Right lobe of liver (tissue), 4 donors: ENCODE measurements at regions not wholly inside any gene's neighbourhood (a gene's known extent, or its start where the extent isn't known, plus 50 kb on each side); places are given as distances from the start of the nearest gene placed in this dataset.

ENCODE experiments used
- POLR2A ChIP-seq: fragments of 450-650 bp; IDR thresholded peaks from one replicate; pipeline ENCODE4 v1.6.1; 2017; ENCODE audit warnings: antibody characterized with exemption, mild to moderate bottlenecking
- TF ChIP-seq, protein P1 (sequence below), 4 donors: fragments of 200-600 bp in 3 of 4; fragments of 450-650 bp in 1 of 4; IDR thresholded peaks; one replicate each; pipeline versions ENCODE4 v1.5.1 to v1.8.0; 2016 to 2022; ENCODE audit warnings: antibody characterized with exemption in 4 of 4, mild to moderate bottlenecking in 2 of 4
- donor health status: DM: no; HTN: no; CAD: no.
- donor health status: DM: no; HTN: no; CAD: no.
- donor health status: DM: no; HTN: yes; CAD: no.

DNA sequence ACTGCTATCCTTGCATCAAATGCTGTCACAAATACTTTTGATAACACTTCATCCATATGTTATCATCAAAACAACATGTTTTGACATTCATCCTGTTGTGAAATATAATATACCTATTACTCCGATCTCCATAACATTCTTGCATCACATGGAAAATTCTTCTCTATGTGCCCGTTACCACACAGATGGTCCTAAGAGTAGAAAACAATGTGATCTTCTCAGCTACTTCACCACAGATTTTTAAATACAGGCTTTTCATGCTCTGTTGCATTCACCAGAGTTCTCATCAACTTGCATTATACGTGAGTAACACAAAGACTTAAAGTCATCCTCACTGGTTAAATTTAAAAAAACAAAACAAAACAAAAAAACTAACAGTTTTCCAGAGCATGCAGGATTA, 1603.3 kb upstream of the ZEB2 start:
- TF ChIP-seq, protein P1, sequence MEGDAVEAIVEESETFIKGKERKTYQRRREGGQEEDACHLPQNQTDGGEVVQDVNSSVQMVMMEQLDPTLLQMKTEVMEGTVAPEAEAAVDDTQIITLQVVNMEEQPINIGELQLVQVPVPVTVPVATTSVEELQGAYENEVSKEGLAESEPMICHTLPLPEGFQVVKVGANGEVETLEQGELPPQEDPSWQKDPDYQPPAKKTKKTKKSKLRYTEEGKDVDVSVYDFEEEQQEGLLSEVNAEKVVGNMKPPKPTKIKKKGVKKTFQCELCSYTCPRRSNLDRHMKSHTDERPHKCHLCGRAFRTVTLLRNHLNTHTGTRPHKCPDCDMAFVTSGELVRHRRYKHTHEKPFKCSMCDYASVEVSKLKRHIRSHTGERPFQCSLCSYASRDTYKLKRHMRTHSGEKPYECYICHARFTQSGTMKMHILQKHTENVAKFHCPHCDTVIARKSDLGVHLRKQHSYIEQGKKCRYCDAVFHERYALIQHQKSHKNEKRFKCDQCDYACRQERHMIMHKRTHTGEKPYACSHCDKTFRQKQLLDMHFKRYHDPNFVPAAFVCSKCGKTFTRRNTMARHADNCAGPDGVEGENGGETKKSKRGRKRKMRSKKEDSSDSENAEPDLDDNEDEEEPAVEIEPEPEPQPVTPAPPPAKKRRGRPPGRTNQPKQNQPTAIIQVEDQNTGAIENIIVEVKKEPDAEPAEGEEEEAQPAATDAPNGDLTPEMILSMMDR (IDR thresholded peaks at IDR 0.05), result no peak
- no peak for TF ChIP-seq POLR2A
